SK-N-SH (cell line): ENCODE measurements at regions not wholly inside any gene's neighbourhood (a gene's known extent, or its start where the extent isn't known, plus 50 kb on each side); places are given as distances from the start of the nearest gene placed in this dataset.

ENCODE experiments used
- ELF1 ChIP-seq: IDR thresholded peaks from 2 replicates; pipeline ENCODE4 v1.4.0; 2012
- EP300 ChIP-seq, 2 experiments: IDR thresholded peaks; 2 replicates each; pipeline versions ENCODE4 v1.4.0 to v1.6.1; 2012; ENCODE audit warnings: borderline replicate concordance in 1 of 2, low read depth in 1 of 2, low read length in 1 of 2
- EZH2phosphoT487 ChIP-seq: fragments of 200-600 bp; sonication (generic); IDR thresholded peaks from 2 replicates; pipeline ENCODE4 v1.6.1; 2017; ENCODE audit warnings: low read depth, mixed run types, mild to moderate bottlenecking, antibody characterized with exemption, moderate library complexity, borderline replicate concordance
- MEF2A ChIP-seq: IDR thresholded peaks from 2 replicates; pipeline ENCODE4 v1.4.0; 2012; ENCODE audit warnings: low read depth, borderline replicate concordance
- MXI1 ChIP-seq: IDR thresholded peaks from 2 replicates; pipeline ENCODE4 v1.6.1; 2012; ENCODE audit warnings: mild to moderate bottlenecking, low read depth, low read length, improper control_type of control experiment
- POLR2AphosphoS5 ChIP-seq: IDR thresholded peaks from 2 replicates; pipeline ENCODE4 v1.6.1; 2012; ENCODE audit warnings: low read depth, low read length
- RAD21 ChIP-seq: IDR thresholded peaks from 2 replicates; pipeline ENCODE4 v1.6.1; 2012; ENCODE audit warnings: mild to moderate bottlenecking, low read length
- RFX5 ChIP-seq: IDR thresholded peaks from 2 replicates; pipeline ENCODE4 v1.6.1; 2012; ENCODE audit warnings: mild to moderate bottlenecking, improper control_type of control experiment, low read length
- TAF1 ChIP-seq: IDR thresholded peaks from 2 replicates; pipeline ENCODE4 v1.6.1; 2012; ENCODE audit warnings: low read depth, mild to moderate bottlenecking, low read length, moderate library complexity, borderline replicate concordance
- TF ChIP-seq, protein P1 (sequence below): fragments of 200-600 bp; sonication (generic); IDR thresholded peaks from 2 replicates; pipeline ENCODE4 v1.6.1; 2017; ENCODE audit warnings: antibody characterized with exemption, mild to moderate bottlenecking, moderate library complexity
- TF ChIP-seq, protein P2 (sequence below): IDR thresholded peaks from 2 replicates; pipeline ENCODE4 v1.4.0; 2012; ENCODE audit warnings: low read depth
- TF ChIP-seq, protein P3 (sequence below): fragments of 150-350 bp; IDR thresholded peaks from 2 replicates; pipeline ENCODE4 v1.6.1; 2017; ENCODE audit warnings: antibody characterized with exemption, low read length, low read depth, borderline replicate concordance

DNA sequence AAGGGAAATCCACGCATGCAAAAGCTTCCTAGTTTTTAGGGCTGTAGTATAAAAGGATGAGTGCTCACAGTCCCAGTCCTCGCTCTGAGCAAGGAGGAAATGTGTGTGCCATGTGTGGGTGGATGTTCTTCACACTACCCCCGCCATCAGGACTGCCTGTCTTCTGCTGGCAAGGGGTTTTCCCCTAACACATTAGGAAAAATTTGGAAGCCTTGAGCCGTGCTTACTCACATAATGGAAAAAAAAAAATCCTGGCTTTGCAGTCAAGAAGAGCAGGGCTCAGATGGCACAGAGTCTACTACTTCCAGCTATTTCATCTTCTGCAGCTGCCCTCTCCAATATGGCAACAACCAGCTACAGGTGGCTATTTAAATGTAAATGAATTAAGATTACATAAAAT is 363.1 kb downstream of the PLPP3 start:
- TF ChIP-seq, protein P1, sequence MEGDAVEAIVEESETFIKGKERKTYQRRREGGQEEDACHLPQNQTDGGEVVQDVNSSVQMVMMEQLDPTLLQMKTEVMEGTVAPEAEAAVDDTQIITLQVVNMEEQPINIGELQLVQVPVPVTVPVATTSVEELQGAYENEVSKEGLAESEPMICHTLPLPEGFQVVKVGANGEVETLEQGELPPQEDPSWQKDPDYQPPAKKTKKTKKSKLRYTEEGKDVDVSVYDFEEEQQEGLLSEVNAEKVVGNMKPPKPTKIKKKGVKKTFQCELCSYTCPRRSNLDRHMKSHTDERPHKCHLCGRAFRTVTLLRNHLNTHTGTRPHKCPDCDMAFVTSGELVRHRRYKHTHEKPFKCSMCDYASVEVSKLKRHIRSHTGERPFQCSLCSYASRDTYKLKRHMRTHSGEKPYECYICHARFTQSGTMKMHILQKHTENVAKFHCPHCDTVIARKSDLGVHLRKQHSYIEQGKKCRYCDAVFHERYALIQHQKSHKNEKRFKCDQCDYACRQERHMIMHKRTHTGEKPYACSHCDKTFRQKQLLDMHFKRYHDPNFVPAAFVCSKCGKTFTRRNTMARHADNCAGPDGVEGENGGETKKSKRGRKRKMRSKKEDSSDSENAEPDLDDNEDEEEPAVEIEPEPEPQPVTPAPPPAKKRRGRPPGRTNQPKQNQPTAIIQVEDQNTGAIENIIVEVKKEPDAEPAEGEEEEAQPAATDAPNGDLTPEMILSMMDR = no peak
- TF ChIP-seq EZH2phosphoT487 (no peak), MEF2A (no peak), ELF1 (no peak), EP300 (IDR thresholded peaks at IDR 0.05; ENCODE audit: borderline replicate concordance in 1 of 2, low read depth in 1 of 2, low read length in 1 of 2) (no peak), POLR2AphosphoS5 (no peak), RFX5 (no peak), RAD21 (no peak), MXI1 (no peak), TAF1 (no peak)
- TF ChIP-seq, protein P2, sequence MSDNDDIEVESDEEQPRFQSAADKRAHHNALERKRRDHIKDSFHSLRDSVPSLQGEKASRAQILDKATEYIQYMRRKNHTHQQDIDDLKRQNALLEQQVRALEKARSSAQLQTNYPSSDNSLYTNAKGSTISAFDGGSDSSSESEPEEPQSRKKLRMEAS = no peak
- TF ChIP-seq, protein P3, sequence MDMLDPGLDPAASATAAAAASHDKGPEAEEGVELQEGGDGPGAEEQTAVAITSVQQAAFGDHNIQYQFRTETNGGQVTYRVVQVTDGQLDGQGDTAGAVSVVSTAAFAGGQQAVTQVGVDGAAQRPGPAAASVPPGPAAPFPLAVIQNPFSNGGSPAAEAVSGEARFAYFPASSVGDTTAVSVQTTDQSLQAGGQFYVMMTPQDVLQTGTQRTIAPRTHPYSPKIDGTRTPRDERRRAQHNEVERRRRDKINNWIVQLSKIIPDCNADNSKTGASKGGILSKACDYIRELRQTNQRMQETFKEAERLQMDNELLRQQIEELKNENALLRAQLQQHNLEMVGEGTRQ = no peak
